KMS-11 (cell line): ENCODE measurements at regions not wholly inside any gene's neighbourhood (a gene's known extent, or its start where the extent isn't known, plus 50 kb on each side); places are given as distances from the start of the nearest gene placed in this dataset.

ENCODE experiments used
- H2AFZ ChIP-seq: fragments of 200-600 bp; sonication (generic); 2 replicates; pipeline ENCODE4 v1.6.1; 2016; ENCODE audit warnings: antibody characterized with exemption, mixed run types, low read depth
- H3K27ac ChIP-seq: fragments of 200-600 bp; sonication (generic); 2 replicates; pipeline ENCODE4 v1.6.1; 2016; ENCODE audit warnings: mild to moderate bottlenecking, mixed run types
- H3K27me3 ChIP-seq: fragments of 200-600 bp; sonication (generic); 2 replicates; pipeline ENCODE4 v1.6.1; 2017; ENCODE audit warnings: mild to moderate bottlenecking, low read depth, mixed run types, moderate library complexity; ENCODE audit not compliant: insufficient read depth
- H3K36me3 ChIP-seq: fragments of 200-600 bp; sonication (generic); 2 replicates; pipeline ENCODE4 v1.6.1; 2017; ENCODE audit warnings: mild to moderate bottlenecking, mixed run types; ENCODE audit not compliant: insufficient read depth
- H3K4me1 ChIP-seq: fragments of 200-600 bp; sonication (generic); 2 replicates; pipeline ENCODE4 v1.6.1; 2016; ENCODE audit warnings: mild to moderate bottlenecking, low read depth, mixed run types; ENCODE audit not compliant: poor library complexity, severe bottlenecking
- H3K4me2 ChIP-seq: fragments of 200-600 bp; sonication (generic); 2 replicates; pipeline ENCODE4 v1.7.0; 2016; ENCODE audit warnings: mild to moderate bottlenecking, mixed run types
- H3K4me3 ChIP-seq: fragments of 200-600 bp; sonication (generic); IDR thresholded peaks from 2 replicates; pipeline ENCODE4 v1.6.1; 2017; ENCODE audit warnings: low read depth, low read length, mixed read lengths; ENCODE audit not compliant: insufficient read depth
- H3K79me2 ChIP-seq: fragments of 200-600 bp; sonication (generic); 2 replicates; pipeline ENCODE4 v1.6.1; 2016; ENCODE audit warnings: low read depth, mixed run types; ENCODE audit not compliant: insufficient read depth
- H3K9ac ChIP-seq: fragments of 200-600 bp; sonication (generic); 2 replicates; pipeline ENCODE4 v1.6.1; 2016; ENCODE audit warnings: mild to moderate bottlenecking, mixed run types
- H4K20me1 ChIP-seq: fragments of 200-600 bp; sonication (generic); 2 replicates; pipeline ENCODE4 v1.6.1; 2016; ENCODE audit warnings: mild to moderate bottlenecking, mixed run types; ENCODE audit not compliant: insufficient read depth
- TF ChIP-seq, protein P1 (sequence below): fragments of 200-600 bp; sonication (generic); conservative IDR thresholded peaks from 2 replicates; pipeline ENCODE4 v1.6.1; 2017; ENCODE audit warnings: low read depth, mild to moderate bottlenecking, antibody characterized with exemption, low read length, moderate library complexity, mixed read lengths

DNA sequence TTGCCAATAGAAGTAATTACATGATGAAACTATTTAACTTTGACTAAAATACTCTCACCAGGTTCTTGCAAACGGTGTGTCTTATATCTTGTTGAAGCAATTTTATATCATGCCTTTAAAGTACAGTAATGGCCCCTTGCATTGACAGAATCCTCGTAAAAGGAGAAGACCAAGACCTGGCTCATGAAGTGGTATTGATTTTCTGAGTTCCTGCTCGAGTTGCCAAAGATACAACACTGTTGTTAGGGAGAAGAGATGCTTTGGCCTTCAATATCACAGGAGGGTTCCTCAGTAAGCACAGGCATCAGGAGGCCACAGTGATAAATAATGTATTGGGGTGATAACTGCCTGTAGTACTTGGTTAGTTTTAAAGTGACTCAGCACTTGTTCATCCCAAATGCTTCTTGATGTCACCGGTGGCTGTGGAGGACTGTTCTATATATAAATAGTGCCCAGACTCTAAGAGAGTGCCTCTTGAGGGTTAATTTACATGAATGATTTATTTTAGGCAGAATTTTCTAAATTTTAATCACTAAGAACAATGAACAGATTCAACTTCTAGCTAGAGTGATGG is 571.7 kb upstream of the FANCL start:
- no peak overlapping the region for H3K9ac ChIP-seq
- TF ChIP-seq, protein P1, sequence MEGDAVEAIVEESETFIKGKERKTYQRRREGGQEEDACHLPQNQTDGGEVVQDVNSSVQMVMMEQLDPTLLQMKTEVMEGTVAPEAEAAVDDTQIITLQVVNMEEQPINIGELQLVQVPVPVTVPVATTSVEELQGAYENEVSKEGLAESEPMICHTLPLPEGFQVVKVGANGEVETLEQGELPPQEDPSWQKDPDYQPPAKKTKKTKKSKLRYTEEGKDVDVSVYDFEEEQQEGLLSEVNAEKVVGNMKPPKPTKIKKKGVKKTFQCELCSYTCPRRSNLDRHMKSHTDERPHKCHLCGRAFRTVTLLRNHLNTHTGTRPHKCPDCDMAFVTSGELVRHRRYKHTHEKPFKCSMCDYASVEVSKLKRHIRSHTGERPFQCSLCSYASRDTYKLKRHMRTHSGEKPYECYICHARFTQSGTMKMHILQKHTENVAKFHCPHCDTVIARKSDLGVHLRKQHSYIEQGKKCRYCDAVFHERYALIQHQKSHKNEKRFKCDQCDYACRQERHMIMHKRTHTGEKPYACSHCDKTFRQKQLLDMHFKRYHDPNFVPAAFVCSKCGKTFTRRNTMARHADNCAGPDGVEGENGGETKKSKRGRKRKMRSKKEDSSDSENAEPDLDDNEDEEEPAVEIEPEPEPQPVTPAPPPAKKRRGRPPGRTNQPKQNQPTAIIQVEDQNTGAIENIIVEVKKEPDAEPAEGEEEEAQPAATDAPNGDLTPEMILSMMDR: no peak
- no peaks in the 10 kb centered on the region for H3K36me3 ChIP-seq
- H3K27ac ChIP-seq: no peak overlapping the region
- H3K4me1 ChIP-seq: no peaks in the 10 kb centered on the region
- no peak overlapping the region for H3K4me3 ChIP-seq
- no peak overlapping the region for H2AFZ ChIP-seq
- no peaks in the 10 kb centered on the region for H3K79me2 ChIP-seq
- H4K20me1 ChIP-seq: no peaks in the 10 kb centered on the region
- H3K27me3 ChIP-seq: no peaks in the 10 kb centered on the region
- no peak overlapping the region for H3K4me2 ChIP-seq

DNA sequence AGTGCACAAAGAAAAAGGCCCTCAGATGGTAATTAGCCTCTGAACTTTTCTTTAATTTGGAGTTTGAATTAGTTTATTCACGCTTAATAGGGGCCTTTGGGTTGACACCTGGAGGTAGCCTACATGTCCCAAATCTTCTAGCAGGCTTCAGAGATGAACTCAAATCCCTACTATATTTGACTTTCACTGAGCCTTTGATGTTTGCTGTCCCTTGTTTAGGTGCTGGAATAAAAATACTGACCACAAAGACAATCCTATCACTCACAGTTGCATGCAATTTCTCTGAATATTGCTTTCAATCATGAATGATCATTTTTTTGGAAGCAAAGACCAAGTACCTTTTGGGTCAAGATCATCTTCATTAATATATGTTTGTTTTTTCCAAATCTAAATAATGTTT is 564.0 kb upstream of the FANCL start:
- no peak overlapping the region for H3K9ac ChIP-seq
- no peak overlapping the region for H2AFZ ChIP-seq
- H3K79me2 ChIP-seq: no peaks in the 10 kb centered on the region
- no peaks in the 10 kb centered on the region for H3K36me3 ChIP-seq
- H3K4me2 ChIP-seq: no peak overlapping the region
- H3K4me3 ChIP-seq: no peak overlapping the region
- H3K27me3 ChIP-seq: no peaks in the 10 kb centered on the region
- H3K4me1 ChIP-seq: no peaks in the 10 kb centered on the region
- TF ChIP-seq, protein P1: no peak
- no peaks in the 10 kb centered on the region for H4K20me1 ChIP-seq
- H3K27ac ChIP-seq: no peak overlapping the region

DNA sequence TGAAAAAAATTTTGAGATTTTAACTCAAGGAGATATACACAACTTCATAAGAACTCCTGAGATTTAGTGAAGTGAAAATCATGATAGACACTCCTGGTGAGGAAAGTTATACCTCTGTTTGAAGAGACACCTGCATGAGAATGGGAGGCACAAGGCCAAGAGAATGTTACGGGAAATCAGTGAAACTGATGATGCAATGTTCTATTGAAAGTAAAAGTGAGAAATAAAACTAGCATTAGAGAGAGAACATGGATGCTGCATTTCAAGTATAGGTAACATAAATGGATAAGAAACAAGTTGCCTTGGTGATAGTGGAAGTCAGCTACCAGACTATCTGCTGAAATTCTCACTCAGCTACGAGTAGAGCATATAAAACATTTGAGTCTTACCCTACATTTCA is 562.1 kb upstream of the FANCL start:
- no peak overlapping the region for H3K27ac ChIP-seq
- H3K4me3 ChIP-seq: no peak overlapping the region
- H3K36me3 ChIP-seq: no peaks in the 10 kb centered on the region
- H3K27me3 ChIP-seq: no peaks in the 10 kb centered on the region
- H3K4me1 ChIP-seq: no peaks in the 10 kb centered on the region
- no peak overlapping the region for H3K4me2 ChIP-seq
- H2AFZ ChIP-seq: no peak overlapping the region
- H3K9ac ChIP-seq: no peak overlapping the region
- TF ChIP-seq, protein P1: no peak
- H4K20me1 ChIP-seq: no peaks in the 10 kb centered on the region
- no peaks in the 10 kb centered on the region for H3K79me2 ChIP-seq

DNA sequence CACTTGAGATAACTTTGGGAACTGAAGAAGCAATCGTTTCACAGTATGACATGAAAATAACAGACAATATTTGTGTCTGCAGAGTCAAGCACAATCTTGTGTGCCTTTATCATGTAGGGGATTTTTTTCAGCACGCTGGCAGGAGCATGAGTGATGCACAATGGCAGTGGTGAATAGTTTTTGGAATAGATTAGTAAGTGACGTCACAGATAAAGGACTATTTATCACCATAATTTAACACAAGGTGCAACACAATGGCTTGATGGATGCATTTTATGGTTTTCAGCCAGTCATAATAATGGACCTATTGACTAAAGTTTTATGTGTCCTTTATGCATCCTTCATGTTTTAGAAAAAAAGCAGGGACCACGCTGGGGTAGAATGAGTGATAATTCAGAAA is 559.8 kb upstream of the FANCL start:
- no peaks in the 10 kb centered on the region for H3K79me2 ChIP-seq
- H3K4me3 ChIP-seq: no peak overlapping the region
- no peaks in the 10 kb centered on the region for H3K4me1 ChIP-seq
- no peaks in the 10 kb centered on the region for H3K36me3 ChIP-seq
- H3K9ac ChIP-seq: no peak overlapping the region
- H3K27ac ChIP-seq: no peak overlapping the region
- H2AFZ ChIP-seq: no peak overlapping the region
- TF ChIP-seq, protein P1: no peak
- no peaks in the 10 kb centered on the region for H3K27me3 ChIP-seq
- no peak overlapping the region for H3K4me2 ChIP-seq
- no peaks in the 10 kb centered on the region for H4K20me1 ChIP-seq
